Ishikawa (cell line): ENCODE measurements at regions not wholly inside any gene's neighbourhood (a gene's known extent, or its start where the extent isn't known, plus 50 kb on each side); places are given as distances from the start of the nearest gene placed in this dataset.

ENCODE experiments used
- CEBPB ChIP-seq: IDR thresholded peaks from 2 replicates; pipeline ENCODE4 v1.6.1; 2012
- CREB1 ChIP-seq: IDR thresholded peaks from 2 replicates; pipeline ENCODE4 v1.6.1; 2012; ENCODE audit warnings: low read depth
- EGR1 ChIP-seq: IDR thresholded peaks from 2 replicates; pipeline ENCODE4 v1.6.1; 2012
- EP300 ChIP-seq: IDR thresholded peaks from 2 replicates; pipeline ENCODE4 v1.6.1; 2012; ENCODE audit warnings: borderline replicate concordance
- MAX ChIP-seq: IDR thresholded peaks from 2 replicates; pipeline ENCODE4 v1.6.1; 2012
- NFIC ChIP-seq: IDR thresholded peaks from 2 replicates; pipeline ENCODE4 v1.6.1; 2012
- REST ChIP-seq: IDR thresholded peaks from 2 replicates; pipeline ENCODE4 v1.6.1; 2012; ENCODE audit warnings: low read depth, mild to moderate bottlenecking
- TAF1 ChIP-seq: IDR thresholded peaks from 2 replicates; pipeline ENCODE4 v1.6.1; 2012; ENCODE audit warnings: low read depth, mild to moderate bottlenecking
- TEAD4 ChIP-seq: IDR thresholded peaks from 2 replicates; pipeline ENCODE4 v1.6.1; 2012
- USF1 ChIP-seq: IDR thresholded peaks from 2 replicates; pipeline ENCODE4 v1.6.1; 2012
- ZBTB7A ChIP-seq: IDR thresholded peaks from 2 replicates; pipeline ENCODE4 v1.6.1; 2012; ENCODE audit warnings: low read depth

DNA sequence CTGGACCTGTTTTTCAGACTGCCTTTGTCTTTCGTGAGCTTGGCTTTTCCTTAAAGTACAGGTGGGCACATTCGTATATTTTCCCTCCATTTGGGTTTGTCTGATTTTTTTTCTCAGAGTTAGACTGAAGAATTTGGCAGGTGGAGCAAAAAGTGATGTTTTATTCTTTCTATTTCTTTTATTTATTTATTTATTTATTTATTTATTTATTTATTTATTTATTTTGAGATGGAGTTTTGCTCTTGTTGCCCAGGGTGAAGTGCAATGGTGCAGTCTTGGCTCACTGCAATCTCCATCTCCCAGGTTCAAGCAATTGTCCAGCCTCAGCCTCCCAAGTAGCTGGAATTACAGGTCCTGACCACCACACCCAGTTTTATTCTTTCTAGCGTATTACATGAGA, 1805.1 kb upstream of the WWC1 start:
- TF ChIP-seq MAX, result no peak
- TF ChIP-seq USF1, result no peak
- no peak for TF ChIP-seq TAF1
- no peak for TF ChIP-seq CEBPB
- TF ChIP-seq EGR1, result no peak
- no peak for TF ChIP-seq REST
- no peak for TF ChIP-seq TEAD4
- TF ChIP-seq EP300, result no peak
- TF ChIP-seq CREB1, result no peak
- no peak for TF ChIP-seq ZBTB7A
- TF ChIP-seq NFIC, result no peak
